Caco-2 (cell line): ENCODE measurements at regions not wholly inside any gene's neighbourhood (a gene's known extent, or its start where the extent isn't known, plus 50 kb on each side); places are given as distances from the start of the nearest gene placed in this dataset.

Experiments
- BruUV-seq: library from RNA; stranded (reverse); fragments of 400-500 nt; replicated peaks from 2 replicates; lab custom pipeline; 2021; lab: Mats Ljungman, UMichigan
- CTCF ChIA-PET: fragments of 300-600 bp; sonication (Branson Sonifier 250); formaldehyde crosslinking; loops from one replicate; lab custom pipeline; 2022; ENCODE audit warnings: antibody characterized with exemption; lab: Charles Lee
- POLR2A ChIA-PET: fragments of 300-600 bp; sonication (Branson Sonifier 250); formaldehyde crosslinking; loops from one replicate; lab custom pipeline; 2022; ENCODE audit warnings: antibody characterized with exemption; lab: Charles Lee
- DNase-seq, 2 experiments: peaks; one replicate each; pipeline versions ENCODE4 v3.0.0 to v3.0.0-alpha.2; 2020 to 2022
- H3K27me3 ChIP-seq: replicated peaks from 2 replicates; pipeline ENCODE4 v1.6.0; 2011; ENCODE audit warnings: low read length; ENCODE audit not compliant: control insufficient read depth, insufficient read depth
- H3K36me3 ChIP-seq: 2 replicates; pipeline ENCODE4 v1.5.1; 2011; ENCODE audit warnings: low read length; ENCODE audit not compliant: control insufficient read depth, insufficient read depth
- H3K4me1 ChIP-seq: fragments of 250-450 bp; sonication (Bioruptor Pico); 2 replicates; pipeline ENCODE4 v1.5.1; 2020; ENCODE audit warnings: mild to moderate bottlenecking
- H3K4me3 ChIP-seq: 2 replicates; pipeline ENCODE4 v1.5.1; 2011; ENCODE audit warnings: low read depth, mild to moderate bottlenecking, control low read depth, low read length
- H3K9me3 ChIP-seq: fragments of 250-450 bp; sonication (Bioruptor Pico); 2 replicates; pipeline ENCODE4 v1.5.1; 2020; ENCODE audit warnings: mild to moderate bottlenecking, moderate library complexity
- H3K27ac Mint-ChIP-seq: one replicate; pipeline ENCODE4 v1.8.0; 2022; ENCODE audit warnings: mixed read lengths; ENCODE audit not compliant: unreplicated experiment
- H3K27me3 Mint-ChIP-seq: one replicate; pipeline ENCODE4 v1.8.0; 2022; ENCODE audit warnings: mixed read lengths; ENCODE audit not compliant: insufficient read depth, unreplicated experiment
- H3K36me3 Mint-ChIP-seq: one replicate; pipeline ENCODE4 v1.8.0; 2022; ENCODE audit warnings: mild to moderate bottlenecking, mixed read lengths; ENCODE audit not compliant: insufficient read depth, unreplicated experiment
- H3K4me1 Mint-ChIP-seq: one replicate; pipeline ENCODE4 v1.8.0; 2022; ENCODE audit warnings: low read depth, mixed read lengths; ENCODE audit not compliant: unreplicated experiment
- H3K4me3 Mint-ChIP-seq: one replicate; pipeline ENCODE4 v1.8.0; 2022; ENCODE audit warnings: mild to moderate bottlenecking, moderate library complexity, mixed read lengths; ENCODE audit not compliant: unreplicated experiment
- H3K9me3 Mint-ChIP-seq: one replicate; pipeline ENCODE4 v1.8.0; 2022; ENCODE audit warnings: mixed read lengths; ENCODE audit not compliant: unreplicated experiment
- CTCF ChIP-seq, 2 experiments: fragments of 200-600 bp in 1 of 2; IDR thresholded peaks; 1 replicate in 1 of 2; 2 replicates in 1 of 2; pipeline versions ENCODE4 v1.5.1 to v1.8.0; 2011 to 2022; ENCODE audit warnings: antibody characterized with exemption in 1 of 2, control low read depth in 1 of 2, inconsistent platforms in 1 of 2, low read depth in 1 of 2, low read length in 1 of 2, mild to moderate bottlenecking in 1 of 2, moderate library complexity in 1 of 2; ENCODE audit not compliant: insufficient read depth in 1 of 2, severe bottlenecking in 1 of 2, unreplicated experiment in 1 of 2
- intact Hi-C: fragments of 100-400 bp; cut with micrococcal nuclease; formaldehyde crosslinking; loops from one replicate; pipeline ENCODE4 v1.10.0; 2022; ENCODE audit not compliant: unreplicated experiment

- TF ChIP-seq CTCF (IDR thresholded peaks at IDR 0.05; ENCODE audit: insufficient read depth in 1 of 2, low read depth in 1 of 2, low read length in 1 of 2, severe bottlenecking in 1 of 2, unreplicated experiment in 1 of 2) = no peak
- Mint-ChIP-seq H3K4me3 (no peak overlapping the region), H3K9me3 (no peaks in the 10 kb centered on the region), H3K27me3 (no peaks in the 10 kb centered on the region), H3K4me1 (no peaks in the 10 kb centered on the region), H3K27ac (no peak overlapping the region), H3K36me3 (no peaks in the 10 kb centered on the region)
- no peaks in the 10 kb centered on the region for H3K36me3 ChIP-seq
- ChIA-PET POLR2A (no interaction called here), CTCF (no interaction called here)
- no peaks in the 10 kb centered on the region for H3K27me3 ChIP-seq
- H3K4me3 ChIP-seq = no peak overlapping the region
- H3K4me1 ChIP-seq = no peaks in the 10 kb centered on the region
- DNase-seq = no peak
- no peaks in the 10 kb centered on the region for H3K9me3 ChIP-seq
- intact Hi-C loops = no loop called here
- no TSS peak for BruUV-seq
Observed at GRCh38 chr3:171978390-171978789, 61.0 kb upstream of the FNDC3B start.

GRCh38 chr3:171979081-171979480, 60.3 kb upstream of the FNDC3B start:
- no peaks in the 10 kb centered on the region for H3K27me3 ChIP-seq

GRCh38 chr3:171980578-171981270, 58.7 kb upstream of the FNDC3B start:
- no peak overlapping the region for H3K4me3 Mint-ChIP-seq
- Histone ChIP-seq H3K27me3 (no peaks in the 10 kb centered on the region), H3K4me1 (no peaks in the 10 kb centered on the region), H3K36me3 (no peaks in the 10 kb centered on the region), H3K4me3 (no peak overlapping the region), H3K9me3 (no peaks in the 10 kb centered on the region)
- no TSS peak for BruUV-seq
- intact Hi-C loops = no loop called here
- ChIA-PET POLR2A (no interaction called here), CTCF (no interaction called here)
- TF ChIP-seq CTCF (IDR thresholded peaks at IDR 0.05; ENCODE audit: insufficient read depth in 1 of 2, low read depth in 1 of 2, low read length in 1 of 2, severe bottlenecking in 1 of 2, unreplicated experiment in 1 of 2) = no peak
- DNase-seq = no peak
- H3K4me1 Mint-ChIP-seq = no peaks in the 10 kb centered on the region
- H3K9me3 Mint-ChIP-seq = no peaks in the 10 kb centered on the region
- H3K27me3 Mint-ChIP-seq = no peaks in the 10 kb centered on the region
- no peak overlapping the region for H3K27ac Mint-ChIP-seq
- H3K36me3 Mint-ChIP-seq = no peaks in the 10 kb centered on the region

More at GRCh38 chr3:171979081-171979480, 60.3 kb upstream of the FNDC3B start:
- no peaks in the 10 kb centered on the region for H3K9me3 ChIP-seq
- H3K4me3 ChIP-seq = no peak overlapping the region
- H3K4me1 ChIP-seq = no peaks in the 10 kb centered on the region
- POLR2A ChIA-PET = no interaction called here
- no peak for DNase-seq
- H3K27me3 Mint-ChIP-seq = no peaks in the 10 kb centered on the region
- CTCF ChIA-PET = no interaction called here
- H3K9me3 Mint-ChIP-seq = no peaks in the 10 kb centered on the region
- H3K36me3 ChIP-seq = no peaks in the 10 kb centered on the region
- intact Hi-C loops = no loop called here
- H3K4me3 Mint-ChIP-seq = no peak overlapping the region
- no peaks in the 10 kb centered on the region for H3K36me3 Mint-ChIP-seq
- TF ChIP-seq CTCF (IDR thresholded peaks at IDR 0.05; ENCODE audit: insufficient read depth in 1 of 2, low read depth in 1 of 2, low read length in 1 of 2, severe bottlenecking in 1 of 2, unreplicated experiment in 1 of 2) = no peak
- H3K27ac Mint-ChIP-seq = no peak overlapping the region
- H3K4me1 Mint-ChIP-seq = no peaks in the 10 kb centered on the region
- no TSS peak for BruUV-seq
